ENCODE measurements at regions not wholly inside any gene's neighbourhood (a gene's known extent, or its start where the extent isn't known, plus 50 kb on each side); places are given as distances from the start of the nearest gene placed in this dataset.
"Not testable (repeated sequence)": the region's sequence is repeated elsewhere in the genome, so short reads cannot be mapped to it uniquely, and the experiment has no call there.

DNA sequence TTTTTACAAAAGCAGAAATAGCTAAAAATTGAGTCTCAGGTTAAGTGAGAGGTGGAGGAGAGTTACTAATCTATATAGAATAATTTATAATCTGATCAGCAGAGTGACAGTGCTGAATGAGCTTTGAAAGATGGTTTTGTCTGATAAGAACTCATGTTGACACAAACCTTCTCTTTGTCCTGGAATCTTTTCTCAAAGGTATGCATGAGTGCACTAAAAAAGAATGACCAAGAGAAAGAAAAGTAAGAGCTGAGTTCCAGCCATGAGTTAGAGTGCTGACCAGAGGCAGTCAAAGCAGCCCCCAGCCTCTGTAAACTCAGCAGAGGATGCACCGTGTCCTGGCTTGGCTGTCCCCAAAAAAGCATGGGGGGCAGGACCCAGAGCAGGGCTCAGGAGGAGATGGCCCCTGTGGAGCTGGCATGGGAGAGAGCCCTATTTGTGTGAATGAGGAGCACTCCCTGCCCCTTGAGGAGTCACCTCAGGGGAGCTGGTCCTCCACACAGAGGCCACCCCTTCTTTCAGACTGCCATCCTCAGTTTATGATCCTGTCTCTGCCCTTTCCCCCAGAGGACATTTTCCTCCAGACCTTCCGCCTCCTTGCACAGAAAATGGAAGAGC, 129.8 kb downstream of the SEC23A start:
- DNase-seq = no peak

GRCh38 chr14:38972511-38972910, 130.5 kb downstream of the SEC23A start:
- DNase-seq = no peak

- DNase-seq = no peak
Observed at GRCh38 chr14:38971258-38971921, 131.6 kb downstream of the SEC23A start.

DNA sequence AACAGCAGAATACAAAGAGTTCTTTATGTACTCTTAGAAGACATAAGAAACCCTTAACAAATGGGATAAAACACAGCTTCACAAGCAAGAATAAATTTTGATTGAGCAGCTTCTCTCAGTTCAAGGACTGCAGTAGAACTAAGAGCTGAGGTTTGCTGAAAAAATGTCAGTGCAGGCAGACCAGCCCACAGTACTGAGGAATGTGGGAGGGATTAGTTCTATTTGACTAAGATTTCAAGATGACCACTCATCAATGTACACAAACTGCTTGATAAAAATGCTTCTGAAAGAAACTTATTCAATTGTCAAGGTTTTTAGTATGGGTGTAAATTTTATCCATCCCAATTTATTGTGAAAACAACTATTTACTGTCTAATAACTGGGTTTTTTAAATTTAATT, 138.4 kb downstream of the SEC23A start:
- no peak for DNase-seq

GRCh38 chr14:38960946-38961531, 142.0 kb downstream of the SEC23A start:
- DNase-seq = no peak

DNA sequence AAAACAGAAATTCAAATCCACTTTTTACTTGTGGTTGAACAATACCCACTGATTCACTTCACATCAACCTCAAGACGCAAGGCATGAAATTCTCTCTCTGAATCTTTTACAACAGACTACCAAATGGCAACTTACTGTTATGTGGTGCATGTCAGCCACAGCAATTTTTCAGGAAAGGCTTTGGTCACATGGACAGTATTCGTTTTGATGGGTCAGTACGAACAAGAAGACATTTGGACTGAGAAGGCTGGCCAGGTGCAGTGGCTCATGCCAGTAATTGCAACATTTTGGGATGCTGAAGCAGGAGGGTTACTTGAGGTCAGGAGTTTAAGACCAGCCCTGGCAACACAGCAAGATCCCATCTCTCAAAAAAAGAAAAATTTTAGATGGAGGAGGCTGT, 144.0 kb downstream of the SEC23A start:
- DNase-seq = no peak

- DNase-seq = no peak
Observed at GRCh38 chr14:38958589-38958988, 144.4 kb downstream of the SEC23A start.

DNA sequence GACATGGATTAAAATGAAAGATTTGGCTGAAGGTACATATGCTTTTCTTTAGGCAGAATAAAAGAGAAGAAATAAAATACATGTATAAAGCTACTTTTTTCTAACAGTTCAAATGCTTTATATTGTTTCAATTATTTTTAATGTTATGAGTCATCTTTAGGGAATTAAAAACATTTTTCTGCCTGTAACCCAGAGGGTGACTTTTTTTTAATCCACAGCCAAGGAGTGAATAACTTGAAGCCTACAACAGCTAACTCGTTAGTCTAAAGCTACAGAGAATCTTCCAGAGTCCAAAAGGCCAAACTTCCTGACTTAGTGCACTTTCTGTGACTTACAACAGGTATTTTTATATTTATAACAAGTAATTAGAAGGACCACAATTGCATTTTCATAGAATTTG, 151.6 kb downstream of the SEC23A start:
- DNase-seq = no peak

- no peak for DNase-seq
Observed at GRCh38 chr14:38950676-38951075, 152.4 kb downstream of the SEC23A start.

DNA sequence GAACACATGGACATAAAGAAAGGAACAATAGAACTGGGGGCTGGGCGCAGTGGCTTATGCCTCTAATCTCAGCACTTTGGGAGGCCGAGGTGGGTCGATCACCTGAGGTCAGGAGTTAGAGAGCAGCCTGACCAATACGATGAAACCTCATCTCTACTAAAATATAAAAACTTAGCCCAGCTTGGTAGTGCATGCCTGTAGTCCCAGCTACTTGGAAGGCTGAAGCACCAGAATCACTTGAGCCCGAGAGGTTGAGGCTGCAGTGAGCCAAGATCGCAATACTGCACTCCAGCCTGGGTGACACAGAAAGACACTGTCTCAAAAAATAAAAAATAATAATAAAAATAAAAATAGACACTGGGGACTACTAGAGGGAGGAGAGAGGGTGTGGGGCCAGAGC, 154.5 kb downstream of the SEC23A start:
- DNase-seq = no peak

DNA sequence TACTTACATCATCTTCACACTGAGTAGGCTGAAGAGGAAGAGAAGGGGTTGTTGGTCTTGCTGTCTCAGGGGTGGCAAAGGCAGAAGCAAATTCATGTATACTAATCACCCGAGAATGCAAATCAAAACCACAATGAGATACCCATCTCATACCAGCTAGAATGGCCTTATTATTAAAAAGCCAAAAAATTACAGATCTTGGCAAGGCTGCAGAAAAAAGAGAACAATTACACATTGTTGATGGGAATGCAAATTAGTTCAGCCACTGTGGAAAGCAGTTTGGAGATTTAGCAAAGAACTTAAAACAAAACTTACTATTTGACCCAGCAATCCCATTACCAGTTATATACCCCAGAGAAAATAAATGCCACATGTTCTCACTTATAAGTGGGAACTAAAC, 154.9 kb downstream of the SEC23A start:
- DNase-seq = no peak

DNA sequence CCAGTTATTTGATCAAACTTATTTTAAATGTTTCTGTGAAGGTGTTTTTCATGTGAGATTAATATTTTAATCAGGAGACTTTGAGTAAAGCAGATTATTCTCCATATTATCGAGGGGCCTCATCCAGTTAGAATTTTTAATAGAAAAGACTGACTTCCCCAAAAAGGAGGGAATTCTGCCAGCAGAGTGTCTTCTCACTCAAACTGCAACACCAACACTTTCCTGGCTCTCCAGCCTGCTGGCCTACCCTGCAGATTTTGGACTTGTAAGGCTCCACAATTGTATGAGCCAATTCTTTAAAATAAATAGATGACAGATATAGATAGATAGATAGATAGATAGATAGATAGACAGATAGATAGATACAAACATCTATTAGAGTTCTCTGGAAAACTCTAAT, 155.7 kb downstream of the SEC23A start:
- no peak for DNase-seq

GRCh38 chr14:38944691-38945090, 158.3 kb downstream of the SEC23A start:
- DNase-seq = no peak

DNA sequence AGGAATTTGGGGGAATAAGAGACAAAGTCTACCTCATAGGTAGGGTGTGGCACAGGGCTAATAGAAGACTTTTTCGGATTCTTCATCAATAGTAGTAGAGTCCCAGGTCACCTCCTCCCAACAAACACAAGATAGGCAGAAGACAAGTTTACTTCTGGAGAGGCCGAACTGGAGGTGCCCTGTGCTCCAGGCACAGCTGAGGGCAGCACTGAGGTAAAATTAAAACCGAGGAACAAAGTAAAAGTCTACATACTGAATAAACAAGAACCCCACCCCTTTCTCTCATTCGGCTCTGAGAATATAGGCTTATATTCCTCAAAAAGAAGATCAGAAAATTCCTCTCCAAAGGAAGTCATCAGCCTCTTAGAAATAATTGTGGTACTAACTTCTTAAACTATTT, 161.5 kb downstream of the SEC23A start:
- no peak for DNase-seq

- DNase-seq = not testable (repeated sequence)
Observed at GRCh38 chr14:38932653-38933000, 170.4 kb downstream of the SEC23A start.

DNA sequence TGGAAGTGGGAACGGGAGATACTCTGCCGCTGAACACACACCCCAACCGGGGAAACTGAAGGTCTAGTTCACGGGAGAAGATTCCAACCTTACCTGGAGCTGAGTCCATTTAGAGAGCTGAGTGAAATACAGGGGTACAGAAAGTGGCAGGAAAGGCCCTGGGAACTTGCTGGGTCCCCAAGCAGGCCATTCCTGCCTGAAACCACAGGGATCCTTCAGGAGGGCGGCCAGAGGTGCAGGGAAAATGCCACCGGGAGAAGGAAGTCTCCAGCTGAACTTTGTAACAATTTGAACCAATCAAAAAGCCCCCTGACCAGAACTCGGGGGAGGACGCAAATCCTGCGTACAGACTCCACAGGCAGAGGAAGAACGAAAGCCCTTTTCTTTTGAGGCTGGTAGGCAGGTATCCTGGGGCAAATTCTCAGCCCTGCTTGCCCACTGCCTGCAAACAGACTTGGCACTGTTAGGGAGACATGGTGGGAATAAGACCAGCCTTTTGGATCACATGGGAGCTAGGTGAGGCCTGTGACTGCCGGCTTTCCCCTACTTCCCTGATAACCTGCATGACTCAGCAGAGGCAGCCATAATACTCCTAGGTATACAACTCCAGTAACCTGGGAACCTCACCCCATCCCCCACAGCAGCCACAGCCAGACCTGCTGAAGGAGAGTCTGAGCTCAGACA, 170.9 kb downstream of the SEC23A start:
- DNase-seq = no peak

GRCh38 chr14:38930898-38931297, 172.1 kb downstream of the SEC23A start:
- no peak for DNase-seq

DNA sequence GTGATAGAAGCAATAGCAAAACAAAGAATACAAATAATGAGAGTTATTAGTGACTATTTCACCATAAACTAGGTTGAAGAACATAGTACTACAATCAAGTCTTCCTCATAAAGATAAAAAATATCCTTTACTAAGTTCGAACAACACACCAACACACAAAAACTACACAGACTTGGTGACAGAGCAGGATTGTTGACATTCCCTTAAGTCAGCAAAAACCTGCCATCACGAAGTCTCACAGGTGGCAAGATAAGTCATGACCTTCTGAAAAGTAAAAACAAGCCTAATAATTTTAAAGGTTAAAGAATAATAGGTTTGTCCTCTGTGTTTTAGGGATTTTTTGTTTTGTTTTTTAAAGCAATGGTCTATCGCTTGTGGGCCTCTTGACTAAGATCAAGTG, 173.0 kb downstream of the SEC23A start:
- no peak for DNase-seq

GRCh38 chr14:38929416-38929815, 173.6 kb downstream of the SEC23A start:
- DNase-seq = no peak

GRCh38 chr14:38921893-38922292, 181.1 kb downstream of the SEC23A start:
- DNase-seq = not testable (repeated sequence)

- no peak for DNase-seq
Observed at GRCh38 chr14:38915125-38915524, 187.9 kb downstream of the SEC23A start.

- DNase-seq = no peak
Observed at GRCh38 chr14:38910092-38910491, 192.9 kb downstream of the SEC23A start.

DNA sequence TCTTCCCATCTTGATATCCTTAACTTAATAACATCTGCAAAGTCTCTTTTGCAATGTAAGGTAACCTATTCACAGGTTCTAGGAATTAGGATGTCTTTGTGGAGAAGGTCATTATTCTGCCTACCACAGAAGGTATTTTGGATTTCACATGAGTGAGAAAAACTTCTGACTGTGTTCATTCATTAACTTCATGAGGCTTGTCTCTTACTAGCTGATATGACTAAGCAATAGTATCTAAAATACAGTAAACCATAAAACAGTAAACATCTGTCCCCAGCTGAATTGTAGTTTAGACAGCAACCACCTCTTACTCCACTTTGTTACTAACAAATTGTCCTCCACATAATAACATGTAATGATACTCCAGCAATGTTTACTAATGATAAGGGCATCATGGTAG, 198.1 kb downstream of the SEC23A start:
- no peak for DNase-seq

GRCh38 chr14:38901791-38902190, 201.2 kb downstream of the SEC23A start:
- no peak for DNase-seq

Measured in T-helper 9 cell (primary cell).